ENCODE measurements at regions not wholly inside any gene's neighbourhood (a gene's known extent, or its start where the extent isn't known, plus 50 kb on each side); places are given as distances from the start of the nearest gene placed in this dataset.

GRCh38 chr5:152673601-152674000 lies 268.5 kb upstream of the NMUR2 start:
- CTCF ChIA-PET: no interaction called here
- TF ChIP-seq KDM1A (IDR thresholded peaks at IDR 0.05; ENCODE audit: low read depth) (no peak), FOSL2 (IDR thresholded peaks at IDR 0.05) (no peak), FOSL2 (CRISPR knock-in tag; IDR thresholded peaks at IDR 0.05) (no peak), POLR2A (IDR thresholded peaks at IDR 0.05; ENCODE audit: low read length) (no peak), RAD21 (conservative IDR thresholded peaks at IDR 0.05 in 1 of 2, IDR thresholded peaks at IDR 0.05 in 1 of 2) (no peak)
- TF ChIP-seq, protein P1, sequence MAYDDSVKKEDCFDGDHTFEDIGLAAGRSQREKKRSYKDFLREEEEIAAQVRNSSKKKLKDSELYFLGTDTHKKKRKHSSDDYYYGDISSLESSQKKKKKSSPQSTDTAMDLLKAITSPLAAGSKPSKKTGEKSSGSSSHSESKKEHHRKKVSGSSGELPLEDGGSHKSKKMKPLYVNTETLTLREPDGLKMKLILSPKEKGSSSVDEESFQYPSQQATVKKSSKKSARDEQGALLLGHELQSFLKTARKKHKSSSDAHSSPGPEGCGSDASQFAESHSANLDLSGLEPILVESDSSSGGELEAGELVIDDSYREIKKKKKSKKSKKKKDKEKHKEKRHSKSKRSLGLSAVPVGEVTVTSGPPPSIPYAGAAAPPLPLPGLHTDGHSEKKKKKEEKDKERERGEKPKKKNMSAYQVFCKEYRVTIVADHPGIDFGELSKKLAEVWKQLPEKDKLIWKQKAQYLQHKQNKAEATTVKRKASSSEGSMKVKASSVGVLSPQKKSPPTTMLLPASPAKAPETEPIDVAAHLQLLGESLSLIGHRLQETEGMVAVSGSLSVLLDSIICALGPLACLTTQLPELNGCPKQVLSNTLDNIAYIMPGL (CRISPR knock-in tag; IDR thresholded peaks at IDR 0.05; ENCODE audit: borderline replicate concordance): no peak
- FAIRE-seq: no peak
- 0% methylated on average over 1 of the region's 1 CpG for WGBS (ENCODE audit: missing lambda C conversion rate)
- no peaks in the 10 kb centered on the region for H3K9me3 ChIP-seq
- POLR2A ChIA-PET: no interaction called here
- no peak overlapping the region for H3K4me2 ChIP-seq
- no peak overlapping the region for H3K4me3 ChIP-seq
- DNase-seq (ENCODE audit: low read depth in 1 of 2, low spot score in 1 of 2): no peak
- no peaks in the 10 kb centered on the region for H3K4me1 ChIP-seq
- H3K27ac ChIP-seq: no peak overlapping the region
- ATAC-seq: no peak

DNA sequence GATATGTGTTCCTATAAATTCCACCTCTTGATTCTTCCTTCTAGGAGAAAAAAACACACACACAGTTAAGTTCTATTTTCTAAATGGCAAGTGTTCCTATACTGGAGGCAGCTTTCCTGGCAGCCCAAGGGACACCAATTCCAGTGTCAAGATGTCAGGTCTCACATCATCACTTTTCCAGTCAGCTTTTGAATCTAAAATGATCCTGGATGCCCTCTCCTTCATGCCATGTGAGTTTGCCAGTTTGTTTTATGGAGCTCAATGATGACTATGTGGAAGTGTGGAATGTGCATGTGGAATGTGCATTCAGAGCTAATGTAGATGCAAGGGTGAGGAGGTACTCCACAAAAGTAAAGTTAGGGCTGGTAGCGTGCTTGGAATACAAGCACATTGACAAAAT lies 269.3 kb upstream of the NMUR2 start:
- FAIRE-seq: no peak
- TF ChIP-seq E2F6 (IDR thresholded peaks at IDR 0.05; ENCODE audit: borderline replicate concordance, low read depth) (no peak), HEYL (CRISPR knock-in tag; IDR thresholded peaks at IDR 0.05) (no peak), KDM5A (IDR thresholded peaks at IDR 0.05) (no peak), PBX3 (IDR thresholded peaks at IDR 0.05) (no peak), BHLHE40 (IDR thresholded peaks at IDR 0.05; ENCODE audit: low read depth, low read length) (no peak), ZSCAN20 (CRISPR knock-in tag; IDR thresholded peaks at IDR 0.05) (no peak), HOXB5 (CRISPR knock-in tag; IDR thresholded peaks at IDR 0.05) (no peak), HOXA7 (CRISPR knock-in tag; IDR thresholded peaks at IDR 0.05) (no peak), EHMT2 (IDR thresholded peaks at IDR 0.05; ENCODE audit: low read depth) (no peak), POLR2AphosphoS2 (conservative IDR thresholded peaks at IDR 0.05; ENCODE audit: low read length) (no peak), GATA3 (IDR thresholded peaks at IDR 0.05; ENCODE audit: borderline replicate concordance) (no peak), NR3C1 (IDR thresholded peaks at IDR 0.05) (no peak), EHF (CRISPR knock-in tag; IDR thresholded peaks at IDR 0.05) (no peak), RFX5 (IDR thresholded peaks at IDR 0.05) (no peak), ZNF302 (CRISPR knock-in tag; IDR thresholded peaks at IDR 0.05) (no peak), RAD21 (conservative IDR thresholded peaks at IDR 0.05 in 1 of 2, IDR thresholded peaks at IDR 0.05 in 1 of 2) (no peak), CHD2 (IDR thresholded peaks at IDR 0.05; ENCODE audit: low read length, partially characterized antibody) (no peak)
- TF ChIP-seq, protein P1 (CRISPR knock-in tag; IDR thresholded peaks at IDR 0.05; ENCODE audit: borderline replicate concordance): no peak
- 32% methylated on average over 1 of the region's 1 CpG for WGBS (ENCODE audit: missing lambda C conversion rate)

More for the DNA sequence above, 269.3 kb upstream of the NMUR2 start:
- Histone ChIP-seq H3K9me3 (no peaks in the 10 kb centered on the region), H3K4me1 (no peaks in the 10 kb centered on the region), H3K4me3 (no peak overlapping the region), H3K4me2 (no peak overlapping the region), H3K27ac (no peak overlapping the region)
- CTCF ChIA-PET: no interaction called here
- POLR2A ChIA-PET: no interaction called here
- ATAC-seq (no peak), DNase-seq (ENCODE audit: low read depth in 1 of 2, low spot score in 1 of 2) (no peak)
